Keratinocyte (primary cell): ENCODE measurements at regions not wholly inside any gene's neighbourhood (a gene's known extent, or its start where the extent isn't known, plus 50 kb on each side); places are given as distances from the start of the nearest gene placed in this dataset.

Experiments
- DNase-seq: peaks from one replicate; pipeline ENCODE4 v3.0.0-alpha.2; 2011; ENCODE audit warnings: low read depth, missing footprints, low spot score
- FAIRE-seq: peaks from 2 replicates; lab custom pipeline; 2011; peaks lifted over from hg19 to GRCh38; lab: Jason Lieb, UNC
- H2AFZ ChIP-seq: 2 replicates; pipeline ENCODE4 v1.6.0; 2012; ENCODE audit warnings: low read length, control low read depth, inconsistent platforms; ENCODE audit not compliant: control insufficient read depth
- H3K27ac ChIP-seq: 2 replicates; pipeline ENCODE4 v1.5.1; 2011; ENCODE audit warnings: low read length; ENCODE audit not compliant: control insufficient read depth, insufficient read depth
- H3K27me3 ChIP-seq: 3 replicates; pipeline ENCODE4 v1.6.0; 2011; ENCODE audit warnings: low read length; ENCODE audit not compliant: control insufficient read depth, insufficient read depth; ENCODE audit errors: extremely low read depth
- H3K36me3 ChIP-seq, 2 experiments: 2 replicates in 1 of 2; 3 replicates in 1 of 2; pipeline ENCODE4 v1.5.1; 2011; ENCODE audit warnings: low read length in 2 of 2, mild to moderate bottlenecking in 1 of 2; ENCODE audit not compliant: control insufficient read depth in 2 of 2, insufficient read depth in 2 of 2; ENCODE audit errors: extremely low read depth in 1 of 2
- H3K4me1 ChIP-seq: 3 replicates; pipeline ENCODE4 v1.5.1; 2011; ENCODE audit warnings: low read length; ENCODE audit not compliant: control insufficient read depth, insufficient read depth; ENCODE audit errors: extremely low read depth
- H3K4me2 ChIP-seq: 3 replicates; pipeline ENCODE4 v1.6.0; 2011; ENCODE audit warnings: low read depth, low read length; ENCODE audit not compliant: control insufficient read depth, insufficient read depth; ENCODE audit errors: extremely low read depth
- H3K4me3 ChIP-seq, 3 experiments: fragments of 200-600 bp in 1 of 3; sonication (generic) in 1 of 3; 2 replicates in 2 of 3; 3 replicates in 1 of 3; pipeline ENCODE4 v1.5.1; 2011 to 2016; ENCODE audit warnings: low read length in 3 of 3, mild to moderate bottlenecking in 3 of 3, control low read depth in 2 of 3, inconsistent platforms in 1 of 3, low read depth in 1 of 3, mixed read lengths in 1 of 3, mixed run types in 1 of 3, moderate library complexity in 1 of 3; ENCODE audit not compliant: control insufficient read depth in 2 of 3, insufficient read depth in 2 of 3; ENCODE audit errors: extremely low read depth in 1 of 3
- H3K79me2 ChIP-seq: 2 replicates; pipeline ENCODE4 v1.6.0; 2012; ENCODE audit warnings: low read length; ENCODE audit not compliant: control insufficient read depth, insufficient read depth
- H3K9ac ChIP-seq: 3 replicates; pipeline ENCODE4 v1.6.0; 2011; ENCODE audit warnings: low read length; ENCODE audit not compliant: control insufficient read depth, insufficient read depth; ENCODE audit errors: extremely low read depth
- H3K9me1 ChIP-seq: 3 replicates; pipeline ENCODE4 v1.6.0; 2011; ENCODE audit warnings: low read length; ENCODE audit not compliant: control insufficient read depth, insufficient read depth; ENCODE audit errors: extremely low read depth
- H3K9me3 ChIP-seq: 2 replicates; pipeline ENCODE4 v1.5.1; 2012; ENCODE audit warnings: low read depth, low read length; ENCODE audit not compliant: control insufficient read depth
- H4K20me1 ChIP-seq: 3 replicates; pipeline ENCODE4 v1.6.0; 2011; ENCODE audit warnings: low read length; ENCODE audit not compliant: control insufficient read depth, insufficient read depth; ENCODE audit errors: extremely low read depth
- EZH2 ChIP-seq: IDR thresholded peaks from one replicate; pipeline ENCODE4 v1.6.1; 2012; ENCODE audit warnings: inconsistent platforms, mild to moderate bottlenecking, low read length, moderate library complexity
- dilution Hi-C: fragments of 300-500 bp; cut with MboI; formaldehyde crosslinking; loops from one replicate; pipeline ENCODE4 v1.7.0; 2020; ENCODE audit warnings: low sequenced_read_pairs; ENCODE audit not compliant: extremely low pct_ligation_motif_present
- TF ChIP-seq, protein P1 (sequence below), 3 experiments: IDR thresholded peaks in 1 of 3; conservative IDR thresholded peaks in 1 of 3; optimal IDR thresholded peaks in 1 of 3; 2 replicates in 2 of 3; 3 replicates in 1 of 3; pipeline versions ENCODE3 to v1.5.1; 2011; ENCODE audit warnings: low read length in 3 of 3, mild to moderate bottlenecking in 3 of 3, moderate library complexity in 2 of 3, control low read depth in 1 of 3, inconsistent platforms in 1 of 3; ENCODE audit not compliant: insufficient read depth in 2 of 3; ENCODE audit errors: extremely low read depth in 1 of 3

DNA sequence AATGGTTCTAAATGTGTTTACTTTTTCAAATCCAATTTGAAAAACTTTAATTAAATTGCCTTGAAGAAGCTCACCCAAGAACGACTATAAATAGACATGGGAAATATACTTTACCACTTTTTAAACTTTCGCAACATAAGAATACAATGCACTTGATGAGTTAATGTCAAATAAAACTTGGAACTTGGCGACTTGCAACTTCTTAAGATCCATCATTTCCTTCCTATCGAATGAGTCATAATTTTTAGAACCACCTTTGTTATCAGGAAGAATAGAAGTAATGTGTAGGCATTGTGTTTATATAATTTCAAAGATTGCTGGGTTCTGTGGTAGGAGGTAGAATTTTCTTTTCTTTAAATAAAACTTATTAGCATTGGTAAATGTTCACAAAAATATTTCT, 1417.4 kb upstream of the FLRT2 start:
- DNase-seq: no peak

DNA sequence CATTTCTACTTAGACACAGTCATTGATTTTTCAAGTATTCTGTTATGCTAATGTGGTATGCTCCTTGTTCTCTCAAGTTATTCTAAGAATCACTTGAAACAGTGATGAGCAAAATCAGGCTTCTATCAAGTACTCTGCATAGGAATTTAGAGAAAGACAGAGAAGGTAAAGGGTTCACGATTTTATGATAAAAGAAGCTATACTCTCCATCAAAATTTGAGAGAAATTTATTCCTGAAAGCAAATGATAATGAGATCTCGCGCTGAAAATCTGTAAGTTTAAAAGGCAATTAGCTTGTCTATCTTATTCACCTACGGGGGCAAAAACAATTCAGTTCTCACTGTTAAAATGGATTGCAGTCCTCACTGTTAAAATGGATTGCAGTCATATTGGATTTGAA, 1404.3 kb upstream of the FLRT2 start:
- no peaks in the 10 kb centered on the region for H3K9me1 ChIP-seq
- no peaks in the 10 kb centered on the region for H3K4me1 ChIP-seq
- H3K27ac ChIP-seq: no peak overlapping the region
- H3K4me3 ChIP-seq: no peak overlapping the region
- no peaks in the 10 kb centered on the region for H3K9me3 ChIP-seq
- H3K9ac ChIP-seq: no peak overlapping the region
- no peak for DNase-seq
- H3K27me3 ChIP-seq: no peaks in the 10 kb centered on the region
- TF ChIP-seq EZH2: no peak
- TF ChIP-seq, protein P1, sequence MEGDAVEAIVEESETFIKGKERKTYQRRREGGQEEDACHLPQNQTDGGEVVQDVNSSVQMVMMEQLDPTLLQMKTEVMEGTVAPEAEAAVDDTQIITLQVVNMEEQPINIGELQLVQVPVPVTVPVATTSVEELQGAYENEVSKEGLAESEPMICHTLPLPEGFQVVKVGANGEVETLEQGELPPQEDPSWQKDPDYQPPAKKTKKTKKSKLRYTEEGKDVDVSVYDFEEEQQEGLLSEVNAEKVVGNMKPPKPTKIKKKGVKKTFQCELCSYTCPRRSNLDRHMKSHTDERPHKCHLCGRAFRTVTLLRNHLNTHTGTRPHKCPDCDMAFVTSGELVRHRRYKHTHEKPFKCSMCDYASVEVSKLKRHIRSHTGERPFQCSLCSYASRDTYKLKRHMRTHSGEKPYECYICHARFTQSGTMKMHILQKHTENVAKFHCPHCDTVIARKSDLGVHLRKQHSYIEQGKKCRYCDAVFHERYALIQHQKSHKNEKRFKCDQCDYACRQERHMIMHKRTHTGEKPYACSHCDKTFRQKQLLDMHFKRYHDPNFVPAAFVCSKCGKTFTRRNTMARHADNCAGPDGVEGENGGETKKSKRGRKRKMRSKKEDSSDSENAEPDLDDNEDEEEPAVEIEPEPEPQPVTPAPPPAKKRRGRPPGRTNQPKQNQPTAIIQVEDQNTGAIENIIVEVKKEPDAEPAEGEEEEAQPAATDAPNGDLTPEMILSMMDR (optimal IDR thresholded peaks at IDR 0.05 in 1 of 3, IDR thresholded peaks at IDR 0.05 in 1 of 3, conservative IDR thresholded peaks at IDR 0.05 in 1 of 3; ENCODE audit: extremely low read depth in 1 of 3, insufficient read depth in 2 of 3, low read length in 3 of 3): no peak
- no peaks in the 10 kb centered on the region for H3K79me2 ChIP-seq
- H4K20me1 ChIP-seq: no peaks in the 10 kb centered on the region
- dilution Hi-C loops: no loop called here
- no peak for FAIRE-seq
- no peak overlapping the region for H3K4me2 ChIP-seq
- no peak overlapping the region for H2AFZ ChIP-seq
- H3K36me3 ChIP-seq: no peaks in the 10 kb centered on the region

More for the DNA sequence above, 1417.4 kb upstream of the FLRT2 start:
- dilution Hi-C loops: no loop called here
- H3K4me3 ChIP-seq: no peak overlapping the region
- TF ChIP-seq, protein P1 (optimal IDR thresholded peaks at IDR 0.05 in 1 of 3, IDR thresholded peaks at IDR 0.05 in 1 of 3, conservative IDR thresholded peaks at IDR 0.05 in 1 of 3; ENCODE audit: extremely low read depth in 1 of 3, insufficient read depth in 2 of 3, low read length in 3 of 3): no peak
- no peak for TF ChIP-seq EZH2
- no peaks in the 10 kb centered on the region for H3K36me3 ChIP-seq
- H3K9me3 ChIP-seq: no peaks in the 10 kb centered on the region
- H3K4me2 ChIP-seq: no peak overlapping the region
- no peaks in the 10 kb centered on the region for H3K27me3 ChIP-seq
- no peak overlapping the region for H3K9ac ChIP-seq
- no peak for FAIRE-seq
- no peaks in the 10 kb centered on the region for H3K9me1 ChIP-seq
- no peak overlapping the region for H2AFZ ChIP-seq
- no peaks in the 10 kb centered on the region for H4K20me1 ChIP-seq
- no peaks in the 10 kb centered on the region for H3K4me1 ChIP-seq
- no peaks in the 10 kb centered on the region for H3K79me2 ChIP-seq
- no peak overlapping the region for H3K27ac ChIP-seq
